ENCODE measurements at regions not wholly inside any gene's neighbourhood (a gene's known extent, or its start where the extent isn't known, plus 50 kb on each side); places are given as distances from the start of the nearest gene placed in this dataset.

- TF ChIP-seq EZH2 (IDR thresholded peaks at IDR 0.05; ENCODE audit: low read depth, low read length, severe bottlenecking) (no peak), POLR2AphosphoS5 (IDR thresholded peaks at IDR 0.05; ENCODE audit: low read depth, low read length) (no peak)
These were observed 131.4 kb downstream of the FOXD2 start for GRCh38 chr1:47569261-47569660.

Data from H1 (cell line).